K562 (cell line): ENCODE measurements at regions not wholly inside any gene's neighbourhood (a gene's known extent, or its start where the extent isn't known, plus 50 kb on each side); places are given as distances from the start of the nearest gene placed in this dataset.

Experiments used
- ATAC-seq: fragments of 200-7000 bp; cut with Tn5 transposase; 3 replicates; pipeline ENCODE4 v1.9.1; 2020; ENCODE audit warnings: moderate library complexity
- BruUV-seq: library from RNA; stranded (reverse); fragments of 400-500 nt; replicated peaks from 2 replicates; lab custom pipeline; 2021; lab: Mats Ljungman, UMichigan
- CTCF ChIA-PET: fragments of 300-600 bp; formaldehyde crosslinking; extraction: SDS; loops from one replicate; lab custom pipeline; 2021; ENCODE audit warnings: low intra/inter-chr PET ratio; lab: Yijun Ruan, JAX
- POLR2A ChIA-PET: fragments of 300-600, 350-650 bp; sonication (Branson Sonifier 250); formaldehyde crosslinking; extraction: SDS; loops from one replicate; lab custom pipeline; 2021; ENCODE audit warnings: antibody characterized with exemption, inconsistent platforms; lab: Yijun Ruan, JAX
- DNase-seq, 4 experiments: peaks; one replicate each; pipeline versions ENCODE4 v3.0.0 to v3.0.0-alpha.2; 2011 to 2018; ENCODE audit warnings: low spot score in 3 of 4, mixed read lengths in 3 of 4; ENCODE audit errors: extremely low read depth in 1 of 4
- FAIRE-seq: peaks from 2 replicates; lab custom pipeline; 2011; peaks lifted over from hg19 to GRCh38; lab: Jason Lieb, UNC
- H2AFZ ChIP-seq: 2 replicates; pipeline ENCODE4 v1.6.0; 2011; ENCODE audit warnings: low read depth, low read length, control low read depth, inconsistent platforms
- H3K27ac ChIP-seq: fragments of 200-600 bp; 3 replicates; pipeline ENCODE4 v1.8.0; 2011; ENCODE audit warnings: low read depth, mild to moderate bottlenecking, control low read depth, inconsistent platforms, low read length, moderate library complexity, mixed read lengths; ENCODE audit errors: extremely low read depth
- H3K27me3 ChIP-seq, 2 experiments: fragments of 300-600 bp in 1 of 2; 2 replicates in 1 of 2; 3 replicates in 1 of 2; pipeline versions ENCODE4 v1.6.0 to v1.8.0; 2011; ENCODE audit warnings: inconsistent platforms in 2 of 2, low read length in 2 of 2, mild to moderate bottlenecking in 1 of 2, mixed read lengths in 1 of 2, moderate library complexity in 1 of 2; ENCODE audit not compliant: control insufficient read depth in 2 of 2, insufficient read depth in 2 of 2
- H3K36me3 ChIP-seq: fragments of 300-600 bp; 3 replicates; pipeline ENCODE4 v1.8.0; 2011; ENCODE audit warnings: mild to moderate bottlenecking, low read length, inconsistent platforms; ENCODE audit not compliant: control insufficient read depth, insufficient read depth
- H3K4me1 ChIP-seq, 2 experiments: fragments of 200-600 bp in 1 of 2; replicated peaks in 1 of 2; 2 replicates in 1 of 2; 3 replicates in 1 of 2; pipeline versions ENCODE4 v1.5.1 to v1.8.0; 2011; ENCODE audit warnings: inconsistent platforms in 2 of 2, low read length in 2 of 2, mild to moderate bottlenecking in 1 of 2, mixed read lengths in 1 of 2, moderate library complexity in 1 of 2; ENCODE audit not compliant: control insufficient read depth in 2 of 2, insufficient read depth in 2 of 2
- H3K4me2 ChIP-seq: 2 replicates; pipeline ENCODE4 v1.6.1; 2011; ENCODE audit warnings: low read length, control low read depth, inconsistent platforms, mixed read lengths; ENCODE audit not compliant: insufficient read depth
- H3K4me3 ChIP-seq: fragments of 200-600 bp; sonication (generic), shearing (Covaris generic); 2 replicates; pipeline ENCODE4 v1.5.1; 2016; ENCODE audit warnings: control low read depth, inconsistent platforms
- H3K79me2 ChIP-seq: fragments of 200-600 bp; 3 replicates; pipeline ENCODE4 v1.8.0; 2011; ENCODE audit warnings: low read length, inconsistent platforms; ENCODE audit not compliant: control insufficient read depth, insufficient read depth
- H3K9ac ChIP-seq, 2 experiments: 2 replicates each; pipeline versions ENCODE4 v1.6.0 to v1.6.1; 2011; ENCODE audit warnings: low read depth in 2 of 2, low read length in 2 of 2, control low read depth in 1 of 2, inconsistent platforms in 1 of 2, mild to moderate bottlenecking in 1 of 2, mixed read lengths in 1 of 2; ENCODE audit not compliant: insufficient read depth in 1 of 2
- H3K9me1 ChIP-seq: one replicate; pipeline ENCODE4 v1.6.0; 2011; ENCODE audit warnings: inconsistent platforms, mild to moderate bottlenecking, low read length, moderate library complexity; ENCODE audit not compliant: control insufficient read depth, insufficient read depth
- H3K9me3 ChIP-seq: replicated peaks from 2 replicates; pipeline ENCODE4 v1.5.1; 2011; ENCODE audit warnings: low read depth, low read length, inconsistent platforms; ENCODE audit not compliant: control insufficient read depth, insufficient read depth
- H4K20me1 ChIP-seq: replicated peaks from 2 replicates; pipeline ENCODE4 v1.6.1; 2011; ENCODE audit warnings: low read length, inconsistent platforms, mixed read lengths; ENCODE audit not compliant: control insufficient read depth, insufficient read depth
- HDAC2 ChIP-seq: fragments of 450-650 bp; IDR thresholded peaks from 2 replicates; pipeline ENCODE4 v1.6.1; 2016; ENCODE audit warnings: mild to moderate bottlenecking
- HMBOX1 ChIP-seq: sonication (generic); IDR thresholded peaks from 2 replicates; pipeline ENCODE4 v1.6.1; 2016
- SMARCC2 ChIP-seq: fragments of 450-650 bp; IDR thresholded peaks from 2 replicates; pipeline ENCODE4 v1.6.1; 2017; ENCODE audit warnings: antibody characterized with exemption, moderate library complexity, mild to moderate bottlenecking, low read depth
- ZNF395 ChIP-seq: fragments of 200-800 bp; sonication (Bioruptor generic); IDR thresholded peaks from 2 replicates; pipeline ENCODE4 v1.6.1; 2017; ENCODE audit warnings: missing genetic modification characterization, missing compliant biosample characterization
- WGBS: fragments of 100-300 bp; shearing (Covaris generic); methylation state at CpG from one replicate; pipeline ENCODE4 v1.1.6; 2016; ENCODE audit warnings: low coverage, mixed read lengths; ENCODE audit not compliant: insufficient coverage; ENCODE audit errors: missing lambda C conversion rate; 5-methylcytosine and 5-hydroxymethylcytosine counted together
- in situ Hi-C: fragments of 300-500 bp; cut with MboI; formaldehyde crosslinking; loops from 4 replicates; pipeline ENCODE4 v1.15.0; 2018; ENCODE audit warnings: inconsistent platforms, mixed read lengths
- intact Hi-C: fragments of 100-400 bp; cut with micrococcal nuclease; formaldehyde crosslinking; loops from 2 replicates; pipeline ENCODE4 v1.14.2; 2022

GRCh38 chr13:33543631-33544265, 258.2 kb upstream of the STARD13 start:
- no peaks in the 10 kb centered on the region; the same call in 1 of the 2 replicates for H3K9me3 ChIP-seq
- no TSS peak for BruUV-seq
- no peaks in the 10 kb centered on the region for H3K79me2 ChIP-seq
- H3K36me3 ChIP-seq = no peaks in the 10 kb centered on the region
- ChIA-PET POLR2A (interaction anchor here (0.7 to 1.3 kb wide), 2 partner anchors 12 to 274 kb away, joined by 3 to 4 read pairs; partner anchors contain the start of gene RFC3), CTCF (no interaction called here)
- no peaks in the 10 kb centered on the region for H4K20me1 ChIP-seq
- H3K4me1 ChIP-seq = peaks cover 0 to 12% of the 10 kb centered on the region in 2 experiments; a peak in 2 of 5 replicates
- no peaks in the 10 kb centered on the region for H3K9me1 ChIP-seq
- 0 out of 2 replicates have a peak, but pooled peaks have one; percentile 19 for TF ChIP-seq ZNF395 (CRISPR knock-in tag)
- no peak for TF ChIP-seq SMARCC2
- TF ChIP-seq HDAC2 = no peak
- TF ChIP-seq HMBOX1 = peak; percentile 60; the same call in 1 of the 2 replicates
- H3K4me3 ChIP-seq = peak overlapping the region; percentile 56
- WGBS = 92% methylated on average over 3 of the region's 3 CpGs
- in situ Hi-C loops (no loop called here), intact Hi-C loops (loop anchor here (2.0 to 10.0 kb wide), 5 partner anchors 51 to 956 kb away; partner anchors contain the start of gene PDS5B)
- peak overlapping the region; percentile 98 for H2AFZ ChIP-seq
- peak overlapping the region; percentile 84 for H3K4me2 ChIP-seq
- FAIRE-seq (no peak), DNase-seq (peak in 1 of 4 experiments; percentile 7), ATAC-seq (no peak)
- H3K27me3 ChIP-seq = no peaks in the 10 kb centered on the region
- peak overlapping the region; percentile 100 for H3K27ac ChIP-seq
- peak overlapping the region in 1 of 2 experiments; percentile 98; a peak in 2 of 4 replicates for H3K9ac ChIP-seq
